GM23338 (cell line): ENCODE measurements at regions not wholly inside any gene's neighbourhood (a gene's known extent, or its start where the extent isn't known, plus 50 kb on each side); places are given as distances from the start of the nearest gene placed in this dataset.

Experiments
- ATAC-seq: fragments of 200-7000 bp; cut with Tn5 transposase; 3 replicates; pipeline ENCODE4 v1.9.1; 2020
- DNase-seq: peaks from one replicate; pipeline ENCODE4 v3.0.0-alpha.2; 2015; ENCODE audit warnings: low spot score
- H2AFZ ChIP-seq: fragments of 200-600 bp; sonication (generic); 2 replicates; pipeline ENCODE4 v1.8.0; 2016; ENCODE audit warnings: antibody characterized with exemption, mild to moderate bottlenecking, moderate library complexity
- H3F3A ChIP-seq: fragments of 200-600 bp; sonication (generic); replicated peaks from 2 replicates; pipeline ENCODE4 v1.8.0; 2017; ENCODE audit warnings: antibody characterized with exemption, mixed run types, low read depth
- H3K27ac ChIP-seq: fragments of 200-600 bp; sonication (generic); 2 replicates; pipeline ENCODE4 v1.6.1; 2016; ENCODE audit warnings: low read depth
- H3K27me3 ChIP-seq: fragments of 200-600 bp; sonication (generic); 2 replicates; pipeline ENCODE4 v1.8.0; 2016; ENCODE audit warnings: mild to moderate bottlenecking, mixed run types, moderate library complexity; ENCODE audit not compliant: insufficient read depth
- H3K36me3 ChIP-seq: fragments of 200-600 bp; sonication (generic); 2 replicates; pipeline ENCODE4 v1.8.0; 2016; ENCODE audit warnings: mild to moderate bottlenecking; ENCODE audit not compliant: insufficient read depth
- H3K4me1 ChIP-seq: fragments of 200-600 bp; sonication (generic); 2 replicates; pipeline ENCODE4 v1.8.0; 2016; ENCODE audit warnings: mild to moderate bottlenecking, moderate library complexity; ENCODE audit not compliant: insufficient read depth
- H3K4me2 ChIP-seq: fragments of 200-600 bp; sonication (generic); 2 replicates; pipeline ENCODE4 v1.7.1; 2017; ENCODE audit warnings: mixed run types
- H3K4me3 ChIP-seq: fragments of 200-600 bp; sonication (generic); 2 replicates; pipeline ENCODE4 v1.6.1; 2016; ENCODE audit warnings: mixed run types
- H3K79me2 ChIP-seq: fragments of 200-600 bp; sonication (generic); replicated peaks from 2 replicates; pipeline ENCODE4 v1.8.0; 2017; ENCODE audit warnings: mild to moderate bottlenecking; ENCODE audit not compliant: insufficient read depth
- H3K9me2 ChIP-seq: fragments of 200-600 bp; sonication (generic); 2 replicates; pipeline ENCODE4 v1.8.0; 2017; ENCODE audit not compliant: insufficient read depth
- H4K20me1 ChIP-seq: fragments of 200-600 bp; sonication (generic); replicated peaks from 2 replicates; pipeline ENCODE4 v1.8.0; 2017; ENCODE audit warnings: mild to moderate bottlenecking; ENCODE audit not compliant: insufficient read depth
- H3K27ac Mint-ChIP-seq: 2 replicates; pipeline ENCODE4 v1.8.0; 2020; ENCODE audit warnings: inconsistent platforms, mild to moderate bottlenecking, moderate library complexity, mixed read lengths
- H3K27me3 Mint-ChIP-seq: 3 replicates; pipeline ENCODE4 v1.8.0; 2022; ENCODE audit warnings: low read depth, mild to moderate bottlenecking, moderate library complexity, mixed read lengths, inconsistent platforms; ENCODE audit not compliant: insufficient read depth, poor library complexity
- H3K36me3 Mint-ChIP-seq: 3 replicates; pipeline ENCODE4 v1.8.0; 2021; ENCODE audit warnings: low read depth, mild to moderate bottlenecking, inconsistent platforms, moderate library complexity, mixed read lengths
- H3K4me1 Mint-ChIP-seq: 3 replicates; pipeline ENCODE4 v1.8.0; 2020; ENCODE audit warnings: mild to moderate bottlenecking, inconsistent platforms, mixed read lengths
- H3K4me3 Mint-ChIP-seq: 3 replicates; pipeline ENCODE4 v1.8.0; 2021; ENCODE audit warnings: moderate library complexity, mild to moderate bottlenecking, inconsistent platforms, mixed read lengths
- H3K9me3 Mint-ChIP-seq: 3 replicates; pipeline ENCODE4 v1.8.0; 2020; ENCODE audit warnings: moderate library complexity, mild to moderate bottlenecking, inconsistent platforms, mixed read lengths
- EZH2 ChIP-seq: fragments of 200-600 bp; sonication (generic); IDR thresholded peaks from one replicate; pipeline ENCODE4 v1.8.0; 2017; ENCODE audit warnings: antibody characterized with exemption, mild to moderate bottlenecking, low read depth; ENCODE audit not compliant: unreplicated experiment
- EZH2phosphoT487 ChIP-seq: fragments of 200-600 bp; sonication (generic); IDR thresholded peaks from one replicate; pipeline ENCODE4 v1.8.1; 2018; ENCODE audit warnings: antibody characterized with exemption; ENCODE audit not compliant: unreplicated experiment
- JUNB ChIP-seq: IDR thresholded peaks from one replicate; pipeline ENCODE4 v1.6.1; 2016; ENCODE audit warnings: antibody characterized with exemption; ENCODE audit not compliant: unreplicated experiment
- NANOG ChIP-seq: IDR thresholded peaks from 2 replicates; pipeline ENCODE4 v1.6.1; 2016; ENCODE audit warnings: antibody characterized with exemption, borderline replicate concordance
- REST ChIP-seq: IDR thresholded peaks from one replicate; pipeline ENCODE4 v1.6.1; 2018; ENCODE audit warnings: antibody characterized with exemption; ENCODE audit not compliant: unreplicated experiment
- STAT1 ChIP-seq: IDR thresholded peaks from one replicate; pipeline ENCODE4 v1.6.1; 2016; ENCODE audit warnings: antibody characterized with exemption; ENCODE audit not compliant: unreplicated experiment
- ZNF114 ChIP-seq: fragments of 250-450 bp; sonication (Bioruptor Pico); IDR thresholded peaks from 2 replicates; pipeline ENCODE4 v1.5.0; 2020; ENCODE audit warnings: mild to moderate bottlenecking, moderate library complexity

DNA sequence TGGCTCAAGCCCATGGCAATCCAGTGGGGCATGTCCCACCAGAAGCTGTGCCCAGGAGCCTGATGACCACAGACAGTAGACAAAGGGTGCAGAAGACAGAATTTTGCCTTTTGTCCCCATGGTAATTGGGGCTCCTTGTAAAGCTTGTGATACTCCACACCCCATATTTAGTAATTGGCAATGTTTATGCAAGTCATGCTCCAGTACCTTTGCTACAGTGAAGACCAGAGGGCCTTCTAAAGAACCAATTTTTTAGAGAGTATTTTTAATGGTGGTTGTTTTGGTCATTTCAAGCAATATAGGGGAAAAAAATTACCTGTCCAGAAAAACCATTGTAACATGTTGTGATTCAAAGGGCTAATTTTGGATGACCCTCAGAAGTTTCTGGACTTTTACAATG is 194.8 kb downstream of the ANAPC1 start (continued):
- no peak for TF ChIP-seq REST
- no peak for TF ChIP-seq JUNB

DNA sequence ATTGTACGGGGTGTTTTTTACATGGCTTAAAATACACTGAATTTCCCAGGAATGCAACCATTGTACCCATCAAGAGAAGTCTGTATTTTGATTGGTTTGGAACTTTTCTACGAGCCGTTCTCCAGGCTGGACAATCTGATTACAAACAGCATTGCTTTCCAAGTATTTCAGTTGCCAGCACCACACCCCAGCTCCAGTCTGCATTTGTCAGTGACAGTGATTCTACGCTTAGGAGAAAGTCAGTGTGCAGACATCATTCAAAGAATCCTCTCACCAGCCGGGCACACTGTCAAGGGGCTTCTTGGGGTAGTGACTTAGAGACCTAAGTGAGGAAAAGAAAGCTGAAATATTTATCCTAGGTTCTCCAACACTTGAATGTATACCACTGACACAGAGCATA is 194.1 kb downstream of the ANAPC1 start:
- TF ChIP-seq NANOG (no peak), REST (no peak), EZH2 (no peak), ZNF114 (CRISPR knock-in tag) (no peak), STAT1 (no peak), EZH2phosphoT487 (no peak)
- Histone ChIP-seq H3K4me3 (no peak overlapping the region), H3K4me2 (no peak overlapping the region), H3K27me3 (no peaks in the 10 kb centered on the region), H3K9me2 (no peaks in the 10 kb centered on the region; the same call in 1 of the 2 replicates), H3K79me2 (no peaks in the 10 kb centered on the region), H3F3A (no peaks in the 10 kb centered on the region), H3K36me3 (no peaks in the 10 kb centered on the region), H4K20me1 (no peaks in the 10 kb centered on the region), H2AFZ (no peak overlapping the region), H3K27ac (no peak overlapping the region), H3K4me1 (no peaks in the 10 kb centered on the region)
- no peak for DNase-seq
- H3K4me1 Mint-ChIP-seq, result no peaks in the 10 kb centered on the region
- H3K9me3 Mint-ChIP-seq, result no peaks in the 10 kb centered on the region; the same call in 1 of the 3 replicates
- H3K27me3 Mint-ChIP-seq, result peaks cover 5% of the 10 kb centered on the region
- no peak for ATAC-seq
- H3K4me3 Mint-ChIP-seq, result no peak overlapping the region
- H3K36me3 Mint-ChIP-seq, result peaks cover 4% of the 10 kb centered on the region; the same call in 1 of the 3 replicates
- H3K27ac Mint-ChIP-seq, result no peak overlapping the region
